ENCODE measurements at regions not wholly inside any gene's neighbourhood (a gene's known extent, or its start where the extent isn't known, plus 50 kb on each side); places are given as distances from the start of the nearest gene placed in this dataset.
"Not testable (repeated sequence)": the region's sequence is repeated elsewhere in the genome, so short reads cannot be mapped to it uniquely, and the experiment has no call there.

DNA sequence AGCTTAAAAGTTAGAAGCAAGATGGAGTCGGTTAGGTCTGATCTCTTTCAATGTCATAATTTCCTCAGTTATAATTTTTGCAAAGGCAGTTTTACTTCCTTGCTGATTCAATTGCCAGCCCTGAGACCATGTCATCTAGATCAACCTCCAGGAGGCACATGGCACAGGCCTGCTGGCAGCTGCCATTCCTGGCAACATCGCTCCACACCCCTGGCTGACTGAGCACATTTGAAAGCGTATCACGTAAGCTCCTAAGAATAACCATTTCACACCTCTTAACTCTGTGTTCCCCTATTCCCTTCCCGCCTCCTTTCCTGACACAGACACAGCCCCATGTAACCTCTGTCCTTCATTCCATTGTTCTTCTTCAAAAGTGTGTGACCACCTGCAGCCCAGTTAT lies 313.9 kb upstream of the CTNNB1 start:
- intact Hi-C loops (cut with micrococcal nuclease): no loop called here

DNA sequence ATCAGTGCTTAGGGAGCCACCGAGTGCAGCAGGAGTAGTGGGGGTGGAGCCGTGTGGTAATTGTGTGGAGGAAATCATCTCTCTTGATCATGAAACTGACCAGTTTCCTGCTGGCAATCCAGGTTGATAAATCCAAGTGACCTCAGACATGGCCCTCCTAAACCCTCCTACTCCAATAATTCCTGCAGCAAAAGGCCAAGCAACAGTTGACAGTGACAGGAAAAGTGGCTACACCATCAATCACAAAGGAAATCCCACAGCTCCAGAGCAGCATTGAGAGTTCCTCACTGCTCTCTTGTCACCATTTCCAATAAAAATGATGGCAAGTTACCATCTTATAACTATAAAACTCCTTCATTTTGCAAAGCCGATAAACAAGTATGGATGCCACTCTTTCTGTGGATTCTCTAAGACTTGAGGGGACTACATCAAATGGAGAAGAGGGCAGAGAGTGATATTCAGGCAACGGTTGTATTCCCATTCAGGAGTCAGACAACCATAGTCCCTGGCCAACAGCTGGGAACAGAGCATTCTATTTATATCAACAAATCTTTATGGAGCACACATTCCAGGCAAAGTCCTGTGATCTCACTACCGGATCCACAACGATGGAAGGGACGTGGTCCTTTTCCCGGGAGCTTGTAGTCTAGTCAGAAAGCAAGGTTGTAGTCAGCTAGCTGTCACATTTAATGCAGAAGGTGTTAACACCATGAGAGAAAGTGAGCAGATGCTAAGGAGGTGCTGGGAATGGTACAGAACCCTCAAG lies 312.5 kb upstream of the CTNNB1 start:
- intact Hi-C loops (cut with micrococcal nuclease): no loop called here

DNA sequence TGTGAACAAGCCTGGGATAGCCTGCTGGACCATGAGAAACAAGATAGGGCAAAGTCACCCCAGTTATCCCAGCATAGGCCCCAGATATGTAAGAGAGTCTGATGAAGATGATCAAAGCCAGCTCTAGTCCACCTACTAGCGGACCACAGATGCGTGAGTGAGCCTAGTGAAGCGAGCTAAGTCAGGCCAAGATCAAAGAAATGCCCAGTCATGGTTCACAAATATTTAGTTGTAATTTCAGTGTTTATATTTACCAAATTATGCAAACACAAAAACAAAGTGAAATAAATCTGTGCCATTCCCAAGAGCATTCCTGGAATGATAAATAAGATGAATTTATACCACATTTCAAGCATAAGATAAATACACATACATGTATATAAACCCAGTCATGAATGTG lies 308.1 kb upstream of the CTNNB1 start:
- intact Hi-C loops (cut with micrococcal nuclease): no loop called here

DNA sequence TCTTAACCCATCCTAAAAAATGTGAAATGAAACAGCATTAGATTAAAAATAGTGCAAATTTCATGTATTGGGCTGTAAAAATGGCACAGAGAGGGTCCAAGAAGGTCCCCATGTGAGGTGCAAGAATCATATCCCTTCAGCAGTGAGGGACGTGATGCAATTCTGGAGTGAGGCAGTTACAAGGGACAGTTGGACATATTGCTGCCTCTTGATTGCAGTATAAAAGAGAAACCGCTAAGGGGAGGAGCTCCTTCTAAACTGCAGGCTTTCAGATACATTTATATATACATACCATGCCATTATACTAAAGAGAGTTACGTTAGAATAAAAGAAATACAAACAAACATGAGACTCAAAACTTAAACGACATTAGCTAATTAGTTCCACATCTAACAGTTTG lies 304.2 kb upstream of the CTNNB1 start:
- intact Hi-C loops (cut with micrococcal nuclease): no loop called here

DNA sequence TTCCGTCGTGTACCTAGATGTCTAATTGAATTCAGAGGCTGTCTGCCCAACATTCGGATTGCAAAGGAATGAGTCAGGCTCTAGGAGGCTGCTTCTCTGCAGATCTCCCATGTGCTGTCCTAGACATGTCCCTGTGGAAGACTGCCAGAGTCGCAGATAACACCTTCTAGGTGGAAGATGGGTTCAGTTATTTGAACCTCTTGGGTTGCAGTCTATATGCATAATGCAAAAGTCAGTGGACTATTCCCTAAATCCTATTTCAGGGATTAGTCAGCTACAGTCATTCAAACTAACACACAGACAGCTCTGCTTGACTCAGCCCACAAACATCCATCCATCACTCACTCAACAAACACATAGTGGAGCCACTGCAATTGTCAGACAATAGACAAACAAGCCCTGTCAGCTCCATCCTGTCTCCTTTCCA lies 300.0 kb upstream of the CTNNB1 start:
- intact Hi-C loops (cut with micrococcal nuclease): no loop called here

DNA sequence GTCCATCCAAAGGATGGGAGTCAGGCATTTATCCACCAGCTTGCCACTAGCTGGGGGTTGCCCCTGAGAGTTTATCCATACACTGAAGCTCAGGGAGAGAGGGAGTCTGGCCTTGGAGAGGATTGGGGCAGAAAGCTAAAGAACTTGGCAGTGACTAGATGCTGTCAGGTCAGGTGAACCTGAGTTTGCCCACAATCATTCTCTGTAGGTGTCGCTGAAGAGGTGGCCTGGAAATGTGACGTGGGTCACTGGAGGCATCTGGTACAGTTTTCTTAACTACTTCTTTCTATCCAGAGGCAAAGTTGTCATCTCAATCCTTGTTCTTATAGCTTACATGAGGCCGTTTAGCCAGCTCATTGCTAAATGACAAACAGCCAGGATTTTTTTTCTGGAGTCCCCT lies 298.0 kb upstream of the CTNNB1 start:
- intact Hi-C loops (cut with micrococcal nuclease): no loop called here

DNA sequence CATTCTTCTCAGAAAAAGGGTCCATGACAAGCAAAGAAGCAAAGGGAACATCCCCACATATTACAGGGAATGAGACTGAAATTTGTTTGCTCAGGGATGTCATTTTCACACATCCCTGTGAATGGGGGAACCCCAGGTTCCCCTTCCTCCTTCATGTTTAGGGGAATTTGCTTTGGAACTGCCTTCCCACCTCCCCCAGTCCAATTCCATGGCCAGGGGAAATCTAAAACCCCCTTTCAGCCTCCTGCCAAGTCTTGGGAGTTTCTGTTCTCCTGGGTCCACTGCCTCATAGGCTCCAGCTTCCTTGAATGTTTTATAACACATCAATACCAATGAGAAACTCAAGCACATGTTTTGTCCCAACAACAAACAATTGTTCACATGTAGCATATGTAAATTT lies 297.5 kb upstream of the CTNNB1 start:
- intact Hi-C loops (cut with micrococcal nuclease): no loop called here

DNA sequence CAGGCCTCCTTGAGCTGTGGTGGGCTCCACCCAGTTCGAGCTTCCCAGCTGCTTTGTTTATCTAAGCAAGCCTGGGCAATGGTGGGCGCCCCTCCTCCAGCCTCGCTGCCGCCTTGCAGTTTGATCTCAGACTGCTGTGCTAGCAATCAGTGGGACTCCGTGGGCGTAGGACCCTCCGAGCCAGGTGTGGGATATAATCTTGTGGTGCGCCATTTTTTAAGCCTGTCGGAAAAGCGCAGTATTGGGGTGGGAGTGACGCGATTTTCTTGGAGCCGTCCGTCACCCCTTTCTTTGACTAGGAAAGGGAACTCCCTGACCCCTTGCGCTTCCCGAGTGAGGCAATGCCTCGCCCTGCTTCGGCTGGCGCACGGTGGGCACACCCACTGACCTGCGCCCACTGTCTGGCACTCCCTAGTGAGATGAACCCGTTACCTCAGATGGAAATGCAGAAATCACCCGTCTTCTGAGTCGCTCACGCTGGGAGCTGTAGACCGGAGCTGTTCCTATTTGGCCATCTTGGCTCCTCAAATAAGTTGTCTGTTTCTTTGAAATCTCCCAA lies 291.3 kb upstream of the CTNNB1 start:
- intact Hi-C loops (cut with micrococcal nuclease): not testable (repeated sequence)

DNA sequence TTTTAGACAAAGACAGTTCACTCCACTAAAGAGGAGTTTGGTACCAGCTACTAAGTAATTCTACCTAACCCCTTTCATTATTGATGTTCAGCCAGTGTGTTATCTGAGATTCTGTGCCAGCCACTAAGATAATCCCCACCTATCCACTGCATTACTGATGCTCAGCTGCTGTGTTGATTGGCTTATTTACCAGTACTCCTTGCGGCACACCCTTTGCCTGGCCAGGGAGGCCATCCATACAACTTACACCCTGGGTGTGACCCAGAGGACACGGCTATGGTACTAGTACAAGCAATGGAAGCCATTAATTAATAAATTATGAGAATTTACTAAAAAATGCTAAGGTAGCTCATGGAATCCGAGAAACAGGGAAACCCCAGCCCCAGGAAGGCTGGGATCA lies 290.7 kb upstream of the CTNNB1 start:
- intact Hi-C loops (cut with micrococcal nuclease): no loop called here

DNA sequence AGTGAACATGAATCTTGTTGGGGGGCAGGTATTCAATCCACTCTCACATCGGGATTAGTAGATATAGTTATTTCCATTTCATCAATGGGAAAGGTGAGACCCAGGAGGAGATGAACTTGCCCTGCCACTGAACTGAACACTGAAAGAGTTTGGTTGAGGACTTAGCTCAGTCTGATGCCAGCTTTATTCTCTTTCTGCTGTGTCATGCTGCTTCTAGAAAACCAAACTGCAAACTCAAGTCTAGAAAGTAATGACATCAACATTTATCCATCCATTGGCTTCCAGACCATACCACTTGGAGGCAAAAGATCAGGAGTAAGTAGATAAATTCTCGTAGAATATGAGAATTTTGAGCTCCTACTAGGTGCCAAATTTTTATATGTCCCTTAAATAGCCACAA lies 288.0 kb upstream of the CTNNB1 start:
- intact Hi-C loops (cut with micrococcal nuclease): no loop called here

DNA sequence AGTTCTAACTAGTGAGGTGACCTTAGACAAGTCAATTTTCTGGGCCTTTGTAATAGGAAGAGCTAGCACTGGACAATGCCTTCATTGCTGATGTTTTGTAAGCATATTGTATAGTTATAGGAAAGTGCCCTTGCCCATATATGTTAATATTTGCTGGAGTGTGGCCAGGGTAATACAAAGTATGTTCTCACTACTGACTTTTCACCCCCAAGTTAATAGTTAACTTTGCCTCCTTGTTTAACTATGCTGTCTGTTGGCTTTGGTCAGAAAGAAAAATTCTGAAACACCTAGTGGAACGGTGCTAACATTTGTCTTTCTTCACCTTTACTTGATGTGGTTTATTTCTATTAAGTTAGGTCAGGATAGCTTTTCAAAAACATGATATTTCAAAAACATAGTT lies 287.4 kb upstream of the CTNNB1 start:
- intact Hi-C loops (cut with micrococcal nuclease): no loop called here

DNA sequence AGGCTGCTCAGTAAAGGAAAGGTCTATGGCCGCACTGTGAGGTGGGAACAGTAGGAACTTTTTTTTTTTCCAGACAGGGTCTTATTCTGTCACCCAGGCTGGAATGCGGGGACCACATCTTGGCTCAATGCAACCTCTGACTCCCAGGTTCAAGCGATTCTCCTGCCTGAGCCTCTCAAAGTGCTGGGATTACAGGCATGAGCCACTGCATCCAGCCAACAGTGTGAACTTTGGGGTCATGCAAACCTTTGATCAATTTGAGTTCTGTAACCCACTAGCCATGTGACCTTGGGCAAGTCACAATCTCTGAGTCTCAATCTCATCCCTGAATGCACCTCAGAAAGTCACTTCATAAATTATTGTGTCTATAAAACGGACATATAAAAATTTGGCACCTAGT lies 286.8 kb upstream of the CTNNB1 start:
- intact Hi-C loops (cut with micrococcal nuclease): no loop called here

DNA sequence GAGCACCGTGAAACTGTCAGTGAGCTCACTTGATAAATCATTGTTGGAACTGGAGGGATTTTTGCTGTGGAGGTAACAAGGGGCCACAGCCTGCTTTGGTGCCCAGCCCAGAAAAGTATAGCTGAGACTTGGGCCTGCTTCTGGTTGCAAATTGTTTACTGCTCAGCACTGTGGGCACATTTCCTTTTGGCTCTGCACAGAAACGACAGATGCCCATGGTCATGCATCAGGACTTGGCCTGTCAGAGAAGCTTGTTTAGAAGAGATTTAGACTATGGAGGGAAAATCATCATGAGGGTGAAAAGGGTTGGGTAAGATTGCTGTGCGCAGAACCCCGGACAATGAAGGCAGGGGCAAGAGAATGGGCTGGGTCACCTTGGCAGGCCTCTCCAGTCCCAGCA lies 286.1 kb upstream of the CTNNB1 start:
- intact Hi-C loops (cut with micrococcal nuclease): no loop called here

DNA sequence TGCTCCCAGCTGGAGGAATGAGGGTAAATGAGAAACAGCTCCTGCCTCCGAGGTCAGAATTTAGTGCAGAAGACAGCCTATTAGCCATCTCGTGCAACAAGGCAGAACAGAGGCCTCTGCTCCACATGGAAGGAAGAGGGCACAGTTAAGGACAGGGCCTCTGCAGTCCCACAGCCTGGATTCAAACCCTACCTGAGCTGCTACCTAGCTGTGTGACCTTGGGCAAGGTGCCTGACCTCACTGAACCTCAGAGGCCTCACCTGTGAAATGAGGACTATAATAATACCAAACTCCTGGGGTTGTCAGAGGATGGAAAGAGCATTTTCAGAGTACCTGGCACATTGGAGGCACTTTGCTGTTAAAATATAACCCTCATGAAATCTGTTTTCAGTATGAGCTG lies 285.7 kb upstream of the CTNNB1 start:
- intact Hi-C loops (cut with micrococcal nuclease): no loop called here

DNA sequence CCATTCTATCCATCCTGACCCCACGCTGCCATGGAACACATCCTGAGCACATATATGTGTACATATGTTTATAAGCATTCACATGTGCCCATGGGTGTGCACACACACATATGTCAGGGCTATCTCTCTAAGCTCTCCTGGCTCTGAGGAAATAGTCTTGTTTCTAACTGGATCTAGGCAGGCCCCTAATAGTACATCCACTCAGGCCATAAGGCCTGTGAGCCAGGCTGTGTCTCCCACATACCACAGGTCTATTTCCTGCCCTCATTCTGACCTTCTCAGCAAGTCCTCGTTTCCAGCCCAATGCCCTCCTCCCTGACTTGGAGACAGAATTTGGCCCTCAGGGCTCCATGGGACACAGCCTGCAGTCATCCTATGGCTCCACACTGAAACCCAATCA lies 284.8 kb upstream of the CTNNB1 start:
- intact Hi-C loops (cut with micrococcal nuclease): no loop called here

DNA sequence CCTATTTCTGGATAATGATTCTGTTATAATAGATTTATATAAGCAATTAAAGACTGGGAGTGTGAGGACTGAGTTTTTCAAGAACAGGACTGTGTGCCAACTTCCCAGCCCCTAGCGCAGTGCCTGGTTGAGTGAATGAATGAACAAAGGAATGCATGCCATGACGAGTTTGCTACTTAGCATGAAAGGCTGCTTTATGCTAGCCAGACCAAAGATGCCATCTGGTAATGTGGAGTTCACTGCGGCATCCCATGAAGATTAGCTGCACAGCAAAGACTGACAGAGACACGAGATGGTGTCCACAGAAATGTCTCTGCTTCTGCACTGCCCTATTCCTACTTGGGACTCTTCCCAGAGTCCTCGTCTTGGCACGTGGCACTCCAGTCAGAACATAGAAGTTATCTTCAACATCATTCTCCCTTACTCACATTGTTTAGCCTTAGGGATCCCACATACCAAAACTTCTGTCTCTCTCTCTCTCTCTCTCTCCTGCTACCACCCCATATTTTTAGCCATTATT lies 283.9 kb upstream of the CTNNB1 start:
- intact Hi-C loops (cut with micrococcal nuclease): no loop called here

DNA sequence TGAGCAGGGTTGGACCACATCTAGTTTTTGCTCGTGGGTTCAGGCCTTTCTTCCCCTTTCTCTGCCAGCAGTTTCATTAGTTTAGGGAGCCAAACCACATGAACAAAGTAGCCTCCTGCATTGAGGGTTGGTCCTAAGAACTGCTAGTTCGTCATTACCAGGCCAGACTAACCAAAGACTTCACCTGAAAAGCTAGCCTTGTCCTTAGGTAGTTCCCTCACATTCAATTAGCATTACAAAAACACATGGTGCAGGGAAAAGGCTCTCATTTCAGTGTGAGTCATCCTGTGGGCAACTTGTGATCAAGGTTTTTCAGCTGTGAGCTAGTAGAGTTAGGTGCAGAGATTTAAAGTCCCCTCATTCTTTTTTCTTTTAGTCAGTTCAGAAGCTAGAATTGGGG lies 279.3 kb upstream of the CTNNB1 start:
- intact Hi-C loops (cut with micrococcal nuclease): no loop called here

DNA sequence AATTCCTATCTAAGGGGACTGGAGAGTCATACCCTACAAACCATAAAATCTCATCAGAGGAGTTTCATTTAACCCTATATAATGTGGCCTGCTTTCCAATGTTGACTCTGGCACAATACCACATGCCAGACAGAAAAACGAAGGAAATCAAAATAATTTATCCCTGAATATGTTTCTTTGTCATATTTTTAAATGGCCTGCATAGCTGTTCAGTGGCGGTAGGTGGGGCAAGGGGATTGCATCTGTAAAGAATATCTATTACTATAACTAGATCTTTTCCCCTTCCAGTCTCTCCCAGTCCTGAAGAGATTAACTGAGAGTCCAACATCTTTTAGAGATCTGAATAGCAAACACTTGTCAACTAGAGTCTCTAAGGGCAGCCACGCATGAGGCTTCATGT lies 278.1 kb upstream of the CTNNB1 start:
- intact Hi-C loops (cut with micrococcal nuclease): no loop called here

DNA sequence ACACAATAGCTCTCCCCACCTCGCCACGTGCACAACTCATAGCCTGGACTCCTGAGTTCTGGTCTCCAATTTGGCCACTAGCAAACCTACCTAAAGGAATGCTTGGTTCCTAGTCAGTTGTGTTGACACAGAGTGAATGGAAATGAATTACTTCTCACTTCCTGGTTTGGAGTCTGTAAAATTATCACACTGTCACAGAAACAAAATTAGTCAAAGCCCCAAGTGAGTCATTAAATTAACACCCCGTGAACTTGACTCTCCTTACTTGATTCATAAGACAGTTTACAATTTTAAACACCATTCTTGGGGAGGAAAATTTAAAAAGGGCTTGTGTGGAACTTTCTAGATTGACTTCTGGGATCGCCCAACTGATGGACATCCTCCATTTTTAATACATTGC lies 276.2 kb upstream of the CTNNB1 start:
- intact Hi-C loops (cut with micrococcal nuclease): no loop called here

DNA sequence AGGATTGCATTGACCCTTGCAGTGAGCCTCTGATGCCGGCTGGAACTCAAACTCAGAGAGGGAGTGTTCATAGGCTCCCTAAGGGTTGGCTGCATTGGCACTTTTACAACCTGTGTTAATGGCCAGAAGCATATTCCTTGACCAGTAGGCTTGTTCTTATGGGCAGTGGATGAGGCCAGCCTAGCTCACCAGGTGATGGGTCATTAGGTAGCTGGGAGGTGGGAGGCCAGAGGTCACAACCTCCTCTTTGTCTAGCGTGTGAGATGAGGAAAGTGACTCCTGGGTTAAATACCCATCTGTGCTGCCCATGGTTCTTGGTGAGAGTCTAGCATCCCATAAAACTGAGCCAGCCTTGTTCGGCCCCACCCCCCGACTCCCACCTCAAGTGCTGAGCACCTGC lies 275.7 kb upstream of the CTNNB1 start:
- intact Hi-C loops (cut with micrococcal nuclease): no loop called here

DNA sequence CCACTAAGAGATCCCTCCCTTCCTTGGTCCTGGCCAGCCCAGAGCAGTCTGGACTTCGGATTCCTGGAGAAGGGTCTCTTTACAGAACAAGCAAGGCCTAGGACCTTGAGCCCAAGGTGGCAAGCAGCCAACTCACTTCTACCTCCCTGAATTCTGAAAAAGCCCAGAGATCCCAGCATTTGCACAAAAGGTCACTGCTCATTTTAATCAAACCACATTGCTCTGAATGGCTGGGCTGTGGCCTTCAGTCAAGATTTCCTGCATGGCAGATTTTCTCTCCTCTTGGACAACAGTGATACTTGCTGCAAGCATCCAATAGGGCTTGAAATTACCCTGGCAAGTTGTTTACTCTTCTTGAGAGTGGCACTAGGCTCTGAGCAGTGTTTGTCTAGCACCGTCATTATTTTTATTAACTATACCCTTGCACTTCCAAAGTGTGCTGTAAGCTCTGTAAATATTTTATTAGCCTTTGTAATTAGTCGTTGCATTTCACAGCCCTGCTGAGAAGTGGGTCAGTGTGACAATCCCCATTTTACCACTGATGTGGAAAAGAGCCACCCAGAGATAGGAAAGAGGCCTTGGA lies 274.7 kb upstream of the CTNNB1 start:
- intact Hi-C loops (cut with micrococcal nuclease): no loop called here

DNA sequence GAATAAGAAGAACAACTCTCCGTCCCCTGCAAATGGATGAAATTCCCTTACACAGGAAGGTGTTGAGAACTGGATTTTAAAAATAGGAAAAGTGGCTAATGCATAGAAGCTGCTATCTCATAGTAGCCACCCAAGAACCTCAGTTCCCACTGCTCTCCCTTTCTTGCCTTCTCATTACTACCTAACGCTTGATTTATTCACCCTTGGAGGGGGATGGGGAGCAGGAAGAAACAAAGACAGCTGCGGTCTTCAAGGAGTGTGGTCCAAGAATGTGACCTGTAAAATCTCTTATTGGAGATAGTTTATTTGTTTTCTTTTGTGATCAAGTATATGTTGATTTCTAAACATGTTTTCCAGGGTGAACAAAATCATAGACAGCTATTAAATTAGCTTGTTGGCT lies 274.1 kb upstream of the CTNNB1 start:
- intact Hi-C loops (cut with micrococcal nuclease): no loop called here

DNA sequence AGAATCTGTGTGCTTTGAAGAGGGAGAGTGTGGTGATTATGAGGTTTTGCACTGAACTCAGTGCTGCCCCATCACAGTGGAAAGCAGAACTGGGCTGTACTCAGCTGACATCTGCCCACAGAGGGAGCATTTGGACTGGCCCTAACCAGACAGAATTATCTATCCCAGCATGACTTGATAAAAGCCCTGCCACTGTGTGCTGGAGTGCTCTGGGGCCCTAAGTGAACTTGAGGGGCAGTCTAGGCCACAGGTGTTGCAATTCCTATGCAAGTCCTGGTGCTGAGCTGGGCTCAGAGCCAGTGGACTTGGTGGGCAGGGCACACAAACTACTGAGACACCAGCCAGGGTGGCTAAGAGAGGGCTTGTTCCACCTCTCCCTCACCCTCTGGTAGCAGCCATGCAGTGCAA lies 269.2 kb upstream of the CTNNB1 start:
- intact Hi-C loops (cut with micrococcal nuclease): no loop called here

Measured in T-helper 2 cell treated with Interferon-gamma antibody and Interleukin-4, amounts not matched to agents 100 ng/mL and 5 ng/mL, for 36 hours (primary cell).